Smooth muscle cell (in vitro differentiated cells): ENCODE measurements at regions not wholly inside any gene's neighbourhood (a gene's known extent, or its start where the extent isn't known, plus 50 kb on each side); places are given as distances from the start of the nearest gene placed in this dataset.

Experiments used
- DNase-seq: peaks from one replicate; lab custom pipeline; 2025; ENCODE audit not compliant: unreplicated experiment; lab: John Stamatoyannopoulos, UW
- H2AFZ ChIP-seq: fragments of 200-600 bp; sonication (generic); 2 replicates; pipeline ENCODE4 v1.6.0; 2016; ENCODE audit warnings: antibody characterized with exemption, low read depth, mild to moderate bottlenecking
- H3F3A ChIP-seq: fragments of 200-600 bp; sonication (generic); 2 replicates; pipeline ENCODE4 v1.6.0; 2017; ENCODE audit warnings: antibody characterized with exemption, low read depth
- H3K27ac ChIP-seq: fragments of 200-600 bp; sonication (generic); 2 replicates; pipeline ENCODE4 v1.5.1; 2016; ENCODE audit warnings: low read depth, mild to moderate bottlenecking
- H3K27me3 ChIP-seq: fragments of 200-600 bp; sonication (generic); 2 replicates; pipeline ENCODE4 v1.6.1; 2016; ENCODE audit warnings: low read depth, mild to moderate bottlenecking
- H3K36me3 ChIP-seq: fragments of 200-600 bp; sonication (generic); 2 replicates; pipeline ENCODE4 v1.5.1; 2016; ENCODE audit warnings: low read depth
- H3K4me1 ChIP-seq: fragments of 200-600 bp; sonication (generic); 2 replicates; pipeline ENCODE4 v1.5.1; 2016; ENCODE audit warnings: low read depth
- H3K4me2 ChIP-seq: fragments of 200-600 bp; sonication (generic); 2 replicates; pipeline ENCODE4 v1.6.0; 2016; ENCODE audit warnings: mild to moderate bottlenecking
- H3K4me3 ChIP-seq: fragments of 200-600 bp; sonication (generic); 2 replicates; pipeline ENCODE4 v1.5.1; 2016; ENCODE audit warnings: mild to moderate bottlenecking
- H3K79me2 ChIP-seq: fragments of 200-600 bp; sonication (generic); 2 replicates; pipeline ENCODE4 v1.6.0; 2016; ENCODE audit warnings: low read depth, mild to moderate bottlenecking
- H3K9ac ChIP-seq: fragments of 200-600 bp; sonication (generic); 2 replicates; pipeline ENCODE4 v1.6.0; 2016; ENCODE audit warnings: low read depth
- H3K9me3 ChIP-seq: fragments of 200-600 bp; sonication (generic); replicated peaks from 2 replicates; pipeline ENCODE4 v1.5.1; 2016; ENCODE audit warnings: low read depth
- H4K20me1 ChIP-seq: fragments of 200-600 bp; sonication (generic); 2 replicates; pipeline ENCODE4 v1.6.0; 2016; ENCODE audit warnings: low read depth
- whole genome bisulfite sequencing: methylation state at CpG from one replicate; pipeline ENCODE4 v1.1.7; 2016; ENCODE audit warnings: low lambda C conversion rate; 5-methylcytosine and 5-hydroxymethylcytosine counted together
- TF ChIP-seq, protein P1 (sequence below): fragments of 200-600 bp; sonication (generic); IDR thresholded peaks from 2 replicates; pipeline ENCODE4 v1.5.1; 2017; ENCODE audit warnings: borderline replicate concordance, mild to moderate bottlenecking, antibody characterized with exemption; ENCODE audit not compliant: insufficient read depth, poor library complexity, severe bottlenecking

DNA sequence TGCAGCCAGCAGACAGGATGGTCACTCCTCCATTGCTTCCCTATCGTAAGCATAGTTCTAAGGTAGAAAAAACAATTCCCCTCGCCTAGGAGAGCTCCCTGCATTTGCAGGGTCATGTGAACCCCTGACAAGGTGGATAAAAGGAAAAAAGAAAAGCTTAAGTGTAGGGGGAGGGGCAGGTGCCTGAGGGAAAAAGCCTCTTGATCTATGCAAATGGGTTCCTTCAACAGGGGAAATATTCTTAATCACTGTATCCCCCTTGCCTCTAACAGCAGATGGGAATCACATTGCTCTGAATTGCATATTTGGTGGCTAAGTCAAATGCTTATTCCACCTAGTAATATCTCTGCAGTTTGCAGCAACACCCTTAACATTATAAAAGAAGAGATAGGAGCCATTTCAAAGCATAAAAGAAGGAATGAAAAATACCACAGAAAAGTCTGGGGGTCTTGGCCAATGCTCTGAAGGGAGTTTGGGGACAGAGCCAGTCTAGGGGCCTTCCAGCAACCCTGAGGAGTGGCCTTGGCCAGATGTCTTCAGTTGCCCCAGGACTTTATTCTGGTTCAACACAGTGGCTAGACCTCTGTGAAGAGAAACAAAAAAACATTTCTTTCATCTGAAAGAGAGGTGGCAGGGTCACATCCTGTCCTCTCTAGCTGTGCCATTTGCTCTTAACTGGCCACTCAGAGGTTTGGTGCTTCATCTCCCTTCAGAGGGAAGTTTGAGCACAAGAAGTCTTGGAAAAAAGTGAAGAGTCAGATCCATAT, 660.4 kb upstream of the GJE1 start:
- WGBS, result 62% methylated on average over 2 of the region's 2 CpGs
- Histone ChIP-seq H3K4me1 (no peaks in the 10 kb centered on the region), H4K20me1 (no peaks in the 10 kb centered on the region), H3K27me3 (no peaks in the 10 kb centered on the region), H3K27ac (no peak overlapping the region), H3K4me2 (no peak overlapping the region), H2AFZ (no peak overlapping the region), H3F3A (no peaks in the 10 kb centered on the region), H3K4me3 (no peak overlapping the region), H3K79me2 (no peaks in the 10 kb centered on the region), H3K9me3 (no peaks in the 10 kb centered on the region), H3K9ac (no peak overlapping the region), H3K36me3 (no peaks in the 10 kb centered on the region)
- TF ChIP-seq, protein P1, sequence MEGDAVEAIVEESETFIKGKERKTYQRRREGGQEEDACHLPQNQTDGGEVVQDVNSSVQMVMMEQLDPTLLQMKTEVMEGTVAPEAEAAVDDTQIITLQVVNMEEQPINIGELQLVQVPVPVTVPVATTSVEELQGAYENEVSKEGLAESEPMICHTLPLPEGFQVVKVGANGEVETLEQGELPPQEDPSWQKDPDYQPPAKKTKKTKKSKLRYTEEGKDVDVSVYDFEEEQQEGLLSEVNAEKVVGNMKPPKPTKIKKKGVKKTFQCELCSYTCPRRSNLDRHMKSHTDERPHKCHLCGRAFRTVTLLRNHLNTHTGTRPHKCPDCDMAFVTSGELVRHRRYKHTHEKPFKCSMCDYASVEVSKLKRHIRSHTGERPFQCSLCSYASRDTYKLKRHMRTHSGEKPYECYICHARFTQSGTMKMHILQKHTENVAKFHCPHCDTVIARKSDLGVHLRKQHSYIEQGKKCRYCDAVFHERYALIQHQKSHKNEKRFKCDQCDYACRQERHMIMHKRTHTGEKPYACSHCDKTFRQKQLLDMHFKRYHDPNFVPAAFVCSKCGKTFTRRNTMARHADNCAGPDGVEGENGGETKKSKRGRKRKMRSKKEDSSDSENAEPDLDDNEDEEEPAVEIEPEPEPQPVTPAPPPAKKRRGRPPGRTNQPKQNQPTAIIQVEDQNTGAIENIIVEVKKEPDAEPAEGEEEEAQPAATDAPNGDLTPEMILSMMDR, result no peak
- no peak for DNase-seq

DNA sequence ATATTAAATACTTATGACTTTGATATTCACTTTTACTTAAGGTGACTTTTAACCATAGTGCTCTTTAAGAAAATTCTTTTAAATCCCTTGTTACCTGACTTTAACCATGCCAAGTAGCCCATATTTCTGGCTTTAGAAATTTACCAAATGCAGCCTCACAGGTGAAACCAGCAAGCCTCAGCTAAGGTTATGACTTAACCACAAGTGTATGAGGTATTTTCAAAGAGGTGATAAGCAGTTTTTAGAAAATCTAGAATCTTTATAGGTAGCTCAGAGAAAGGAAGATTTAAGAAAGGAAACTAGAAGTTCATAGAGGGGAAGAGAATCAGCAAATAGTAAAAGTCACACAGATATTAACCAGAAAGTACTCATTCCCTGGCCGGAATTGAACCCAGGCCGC, 661.9 kb upstream of the GJE1 start:
- TF ChIP-seq, protein P1, result no peak
- no peaks in the 10 kb centered on the region for H3K4me1 ChIP-seq
- WGBS, result 88% methylated on average over 2 of the region's 2 CpGs
- no peaks in the 10 kb centered on the region for H3F3A ChIP-seq
- no peak for DNase-seq
- H3K79me2 ChIP-seq, result no peaks in the 10 kb centered on the region
- H3K4me2 ChIP-seq, result no peak overlapping the region
- H3K4me3 ChIP-seq, result no peak overlapping the region
- H3K9me3 ChIP-seq, result no peaks in the 10 kb centered on the region
- H3K36me3 ChIP-seq, result no peaks in the 10 kb centered on the region
- H3K27me3 ChIP-seq, result no peaks in the 10 kb centered on the region
- no peak overlapping the region for H3K9ac ChIP-seq
- no peaks in the 10 kb centered on the region for H4K20me1 ChIP-seq
- no peak overlapping the region for H2AFZ ChIP-seq
- no peak overlapping the region for H3K27ac ChIP-seq

DNA sequence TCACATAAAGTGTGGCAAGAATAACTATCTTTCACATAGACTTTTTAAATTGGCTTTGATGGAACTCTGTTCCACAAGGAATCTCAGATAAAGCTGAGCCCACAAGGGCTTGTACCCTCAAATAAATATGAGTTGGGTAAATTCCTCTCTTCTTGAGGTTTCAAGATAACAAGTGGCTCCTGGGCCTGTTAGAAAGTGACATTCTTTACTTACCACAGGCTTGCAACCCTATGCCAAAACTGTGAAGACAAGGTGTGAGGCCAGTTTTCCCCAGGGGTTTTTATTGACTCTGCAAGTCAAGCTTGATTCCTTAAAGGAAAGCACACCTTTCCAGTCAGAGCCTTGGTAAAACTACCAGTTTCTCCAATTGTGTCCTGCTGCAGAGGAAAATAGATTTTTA, 664.8 kb upstream of the GJE1 start:
- H3K4me1 ChIP-seq, result peaks cover 8% of the 10 kb centered on the region
- no peaks in the 10 kb centered on the region for H4K20me1 ChIP-seq
- no peak overlapping the region for H3K4me3 ChIP-seq
- peak overlapping the region; percentile 19 for H3K4me2 ChIP-seq
- H3K9ac ChIP-seq, result no peak overlapping the region
- no peak overlapping the region for H3K27ac ChIP-seq
- no peaks in the 10 kb centered on the region for H3K27me3 ChIP-seq
- TF ChIP-seq, protein P1, result no peak
- no peaks in the 10 kb centered on the region for H3K79me2 ChIP-seq
- H3K9me3 ChIP-seq, result no peaks in the 10 kb centered on the region
- DNase-seq, result no peak
- no peaks in the 10 kb centered on the region for H3F3A ChIP-seq
- H2AFZ ChIP-seq, result no peak overlapping the region
- no peaks in the 10 kb centered on the region for H3K36me3 ChIP-seq

DNA sequence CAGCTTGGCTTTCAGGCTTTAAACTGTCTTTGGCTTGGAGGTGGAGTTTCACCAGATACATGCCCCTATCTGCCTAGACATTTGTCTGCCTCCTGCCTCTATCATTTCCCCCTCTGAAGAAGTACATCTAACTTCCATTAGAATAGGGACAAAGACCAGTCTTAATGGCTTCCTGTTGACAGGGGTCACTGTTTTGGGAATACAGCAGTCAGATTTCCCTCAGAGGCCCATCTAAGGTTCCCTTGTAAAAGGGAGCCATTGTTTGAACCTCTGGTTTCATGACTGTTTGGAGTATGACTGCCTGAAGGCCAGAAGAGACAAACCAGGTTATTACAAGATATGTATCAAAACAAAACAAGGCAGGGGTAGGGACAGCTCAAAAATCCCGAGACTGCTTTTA, 665.7 kb upstream of the GJE1 start:
- Histone ChIP-seq H3F3A (peaks cover 5% of the 10 kb centered on the region), H3K27ac (no peak overlapping the region), H3K4me1 (peaks cover 10% of the 10 kb centered on the region), H3K9ac (no peak overlapping the region), H4K20me1 (no peaks in the 10 kb centered on the region), H3K27me3 (no peaks in the 10 kb centered on the region), H3K4me2 (no peak overlapping the region), H3K36me3 (no peaks in the 10 kb centered on the region), H3K79me2 (no peaks in the 10 kb centered on the region), H3K9me3 (no peaks in the 10 kb centered on the region), H3K4me3 (no peak overlapping the region), H2AFZ (no peak overlapping the region)
- no peak for DNase-seq
- TF ChIP-seq, protein P1, result no peak
- WGBS, result 29% methylated on average over 1 of the region's 1 CpG
